ENCODE measurements at regions not wholly inside any gene's neighbourhood (a gene's known extent, or its start where the extent isn't known, plus 50 kb on each side); places are given as distances from the start of the nearest gene placed in this dataset.
"Not testable (repeated sequence)": the region's sequence is repeated elsewhere in the genome, so short reads cannot be mapped to it uniquely, and the experiment has no call there.

DNA sequence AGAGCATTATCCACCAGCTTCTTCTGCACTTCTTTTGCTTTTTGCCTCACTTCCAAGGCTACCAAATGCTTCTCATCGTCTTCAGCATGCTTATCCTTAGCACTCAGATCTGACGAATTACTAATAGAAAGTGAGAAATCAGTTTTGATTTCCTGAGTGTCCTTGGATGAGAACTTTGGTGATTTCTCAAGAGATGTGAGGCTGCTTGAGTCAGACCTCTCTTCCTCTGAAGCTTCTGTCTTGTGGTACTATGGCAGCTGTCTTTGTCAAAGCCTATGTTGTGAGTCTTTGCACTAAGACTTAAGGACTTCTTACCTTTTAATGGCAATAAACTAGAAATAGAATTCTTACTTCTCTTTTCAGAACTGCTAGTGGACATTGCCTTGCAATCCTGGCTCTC, 169.9 kb downstream of the CPE start:
- intact Hi-C loops (cut with DNase I), result no loop called here
- DNase-seq, result no peak

DNA sequence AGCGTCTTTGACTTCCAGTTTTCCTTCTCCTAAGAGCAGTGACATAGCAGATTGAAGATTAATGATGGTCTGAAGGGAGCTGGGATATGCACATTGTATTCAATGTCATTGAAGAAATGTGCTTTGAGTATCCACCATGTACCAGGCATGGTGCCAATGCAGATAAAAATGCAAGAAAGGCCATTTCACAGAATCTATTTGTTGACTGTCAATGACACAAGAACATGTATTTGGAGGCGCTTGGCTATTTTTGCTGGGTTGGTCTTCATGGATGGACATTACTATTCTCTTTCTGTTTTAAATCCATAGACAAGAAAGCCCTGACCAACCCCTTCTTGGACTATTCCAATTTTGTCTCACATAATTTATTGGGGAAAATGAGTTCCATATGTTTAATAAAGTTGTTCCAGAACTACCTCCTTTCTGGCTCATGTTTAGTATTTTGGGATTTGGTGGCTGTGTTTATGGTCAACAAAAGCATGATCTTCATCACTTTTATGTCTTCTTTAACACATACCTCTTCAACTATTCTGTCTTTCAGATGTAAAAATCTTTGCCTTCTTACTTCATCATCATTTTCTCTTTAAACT, 174.5 kb downstream of the CPE start:
- intact Hi-C loops (cut with DNase I), result no loop called here

DNA sequence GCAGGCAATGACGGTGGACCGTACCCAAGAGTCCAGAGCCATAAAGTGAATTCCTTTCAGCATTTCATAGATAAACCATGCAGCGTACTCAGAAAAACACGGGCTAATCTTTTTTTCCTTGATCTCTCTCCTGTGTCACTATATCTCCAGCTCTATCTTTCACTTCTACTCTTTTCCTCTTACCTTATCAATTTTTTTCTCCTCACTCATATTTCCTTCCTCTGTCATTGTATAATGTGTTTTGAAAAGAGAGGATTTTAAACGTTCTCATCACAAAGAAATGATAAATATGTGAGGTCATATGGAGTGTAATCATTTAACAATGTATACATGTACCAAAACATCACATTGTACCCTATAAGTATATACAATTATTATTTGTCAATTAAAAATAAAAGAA, 176.5 kb downstream of the CPE start:
- intact Hi-C loops (cut with DNase I), result no loop called here

More for the DNA sequence above, 174.5 kb downstream of the CPE start:
- DNase-seq, result no peak

GRCh38 chr4:165556383-165556782, 177.6 kb downstream of the CPE start:
- intact Hi-C loops (cut with DNase I), result no loop called here
- no peak for DNase-seq

More for the DNA sequence above, 176.5 kb downstream of the CPE start:
- no peak for DNase-seq

GRCh38 chr4:165560941-165561340, 182.1 kb downstream of the CPE start:
- intact Hi-C loops (cut with DNase I), result no loop called here
- no peak for DNase-seq

DNA sequence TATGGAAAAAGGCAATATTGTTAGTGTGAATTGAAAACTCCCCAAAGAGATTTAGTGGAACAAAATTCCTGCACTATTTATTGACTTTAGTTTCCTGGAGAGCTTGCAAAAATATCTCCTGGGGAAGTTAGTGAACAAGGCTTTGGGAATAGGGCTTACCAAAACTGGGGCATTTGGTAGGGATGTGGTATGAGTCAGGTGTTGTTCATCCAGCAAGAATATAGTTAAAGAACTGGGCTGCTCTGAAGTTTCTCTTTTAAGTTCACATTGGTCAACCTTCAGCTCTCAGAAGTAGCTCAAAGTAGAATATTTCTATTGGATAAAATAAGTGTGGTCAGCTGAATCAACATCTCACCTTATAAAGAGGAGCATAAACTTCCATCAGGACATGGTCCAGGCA, 185.0 kb downstream of the CPE start:
- DNase-seq, result no peak
- intact Hi-C loops (cut with DNase I), result no loop called here

DNA sequence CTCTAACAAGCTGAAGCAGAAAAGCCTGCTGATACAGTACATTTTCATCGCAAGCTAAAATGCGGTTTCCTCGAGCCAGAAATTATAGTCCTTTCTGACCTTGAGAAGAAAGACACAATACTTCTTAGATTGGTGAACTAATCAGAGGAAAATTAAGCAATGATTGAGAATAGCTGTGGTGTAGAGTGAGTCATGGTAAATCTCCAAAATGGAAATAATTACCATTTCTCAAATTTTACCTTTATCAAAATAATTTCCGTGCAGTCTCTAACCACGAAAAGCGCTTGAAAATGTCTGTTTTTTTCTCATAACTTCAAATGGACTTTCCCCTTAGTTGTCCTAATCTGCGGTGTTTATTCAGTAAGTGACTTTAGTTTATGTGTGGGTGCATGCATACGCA, 190.2 kb downstream of the CPE start:
- DNase-seq, result no peak
- intact Hi-C loops (cut with DNase I), result no loop called here

- DNase-seq; intact Hi-C loops (cut with DNase I): not testable (repeated sequence)
Observed at GRCh38 chr4:165571476-165571875, 192.7 kb downstream of the CPE start.

DNA sequence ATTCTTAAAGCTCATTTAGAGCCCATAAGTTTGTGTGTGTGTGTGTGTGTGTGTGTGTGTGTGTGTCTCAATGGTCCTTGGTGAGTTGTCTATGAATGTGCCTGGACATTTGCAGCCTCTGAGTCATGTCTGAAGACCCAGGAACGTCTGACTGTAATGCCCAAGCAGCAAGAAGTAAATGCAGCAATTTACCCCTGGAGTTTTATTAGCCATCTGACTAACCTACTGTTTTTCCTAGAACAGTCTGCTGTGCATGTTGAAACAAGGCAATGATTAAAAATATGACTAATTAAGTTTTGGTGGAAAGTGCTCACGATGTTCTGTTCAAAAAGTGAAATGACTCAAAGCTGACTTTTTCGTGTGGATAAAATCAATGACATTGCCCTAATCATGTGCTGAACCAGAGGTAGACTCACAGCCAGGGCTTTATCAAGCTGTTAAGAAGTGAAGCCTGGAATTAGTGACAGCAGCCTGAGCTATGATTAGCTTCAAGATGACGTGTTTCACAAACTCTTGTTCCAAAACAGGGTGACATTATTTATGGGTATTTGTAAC, 201.6 kb downstream of the CPE start:
- intact Hi-C loops (cut with DNase I), result no loop called here
- DNase-seq, result peak in 7 of 42 donors; percentile 1 to 37 (median 10)

DNA sequence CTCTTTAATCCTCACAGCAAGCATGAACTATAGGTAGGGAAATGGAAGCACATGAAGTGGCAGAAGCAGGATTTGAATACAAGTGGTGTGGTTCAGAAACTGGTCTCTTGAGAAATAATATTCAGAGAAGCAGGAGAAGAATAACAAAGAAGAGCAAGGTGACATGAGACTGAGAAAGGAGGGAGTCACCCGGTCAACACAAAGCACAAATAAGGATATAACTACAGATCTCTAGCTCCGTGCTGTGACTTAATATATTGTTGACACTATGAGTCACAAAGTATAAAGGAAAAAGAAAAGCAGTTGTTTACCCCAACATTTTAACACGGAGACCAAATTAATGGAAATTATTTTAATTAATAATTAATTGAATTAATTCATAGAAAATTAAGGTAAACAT, 204.5 kb downstream of the CPE start:
- intact Hi-C loops (cut with DNase I), result no loop called here
- no peak for DNase-seq

DNA sequence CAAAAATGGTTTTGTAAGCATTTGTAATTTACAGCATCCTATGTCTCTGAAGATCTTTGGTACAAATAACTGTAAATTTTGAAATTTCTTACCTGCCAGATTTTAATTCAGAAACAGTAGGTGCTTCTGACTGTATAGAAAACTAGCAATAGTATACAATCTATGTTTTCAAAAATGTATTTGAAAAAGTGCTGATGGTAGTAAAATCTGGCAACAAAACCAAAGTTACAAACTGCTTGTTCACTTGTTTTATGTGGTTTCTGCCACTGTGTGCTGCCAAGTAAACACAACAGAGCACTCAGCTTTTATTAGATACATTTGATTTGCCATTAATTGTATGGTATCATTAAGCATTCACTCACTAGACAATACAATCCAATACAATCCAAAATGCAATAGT, 206.1 kb downstream of the CPE start:
- no peak for DNase-seq
- intact Hi-C loops (cut with DNase I), result no loop called here

- intact Hi-C loops (cut with DNase I), result no loop called here
- no peak for DNase-seq
Observed at GRCh38 chr4:165588534-165589315, 209.9 kb downstream of the CPE start.

DNA sequence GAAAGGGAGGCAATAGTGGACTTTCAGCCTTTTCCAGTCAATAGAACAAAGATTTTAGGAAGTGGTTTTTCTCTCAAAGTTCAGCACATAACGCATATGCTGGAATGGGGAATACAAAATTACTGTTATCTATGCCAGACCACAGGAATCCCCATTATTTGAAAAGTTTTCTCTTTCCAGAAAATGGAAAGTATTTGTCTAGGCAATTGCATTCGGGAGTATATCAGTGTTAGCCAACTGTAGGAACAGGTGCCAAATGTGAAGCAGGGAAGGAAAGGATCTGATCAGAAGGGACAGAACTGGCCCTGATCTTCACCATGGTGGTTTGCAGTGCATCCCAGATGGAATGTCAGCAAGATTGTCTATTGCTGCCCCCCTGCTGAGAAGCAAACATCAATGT, 213.6 kb downstream of the CPE start:
- no peak for DNase-seq
- intact Hi-C loops (cut with DNase I), result no loop called here

DNA sequence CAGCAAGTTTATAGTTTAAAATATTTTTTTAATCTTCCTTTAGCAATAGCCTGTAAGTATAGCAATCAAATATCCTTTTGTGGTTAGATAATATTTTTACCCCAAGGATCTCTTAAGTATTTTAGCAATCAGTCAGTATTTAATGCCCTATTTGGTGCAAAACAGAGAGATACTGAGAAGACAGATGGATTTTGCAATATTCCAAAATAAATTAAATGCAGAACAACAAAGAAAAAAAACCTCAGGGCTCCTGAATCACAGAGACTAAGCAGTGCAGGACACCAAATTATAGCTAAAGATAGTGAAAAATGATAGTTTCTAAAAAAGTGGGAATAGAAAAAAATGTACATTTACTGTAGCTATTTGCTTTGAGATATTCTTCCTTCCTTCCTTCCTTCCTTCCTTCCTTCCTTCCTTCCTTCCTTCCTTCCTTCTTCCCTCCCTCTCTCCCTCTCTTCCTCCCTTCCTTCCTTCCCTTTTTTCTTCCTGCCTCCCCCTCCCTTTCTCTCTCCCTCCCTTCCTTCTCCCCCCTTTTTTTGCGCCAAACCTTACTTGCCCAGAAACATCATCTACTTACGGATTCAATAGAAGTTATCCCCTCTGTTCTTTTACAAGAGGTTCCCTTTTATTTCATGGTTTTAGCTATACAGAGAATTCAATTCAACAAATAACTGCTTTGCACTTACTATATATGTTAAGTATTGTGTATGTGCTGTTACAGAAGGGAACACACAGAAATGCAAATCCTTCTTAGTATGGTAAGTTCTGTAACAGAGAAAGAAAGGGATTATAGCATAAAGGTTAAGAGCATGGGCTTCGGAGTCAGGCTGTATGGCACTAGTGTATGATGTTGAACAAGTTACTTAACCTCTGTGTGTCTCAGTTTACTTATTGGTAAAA, 219.0 kb downstream of the CPE start:
- no peak for DNase-seq
- intact Hi-C loops (cut with DNase I), result no loop called here

DNA sequence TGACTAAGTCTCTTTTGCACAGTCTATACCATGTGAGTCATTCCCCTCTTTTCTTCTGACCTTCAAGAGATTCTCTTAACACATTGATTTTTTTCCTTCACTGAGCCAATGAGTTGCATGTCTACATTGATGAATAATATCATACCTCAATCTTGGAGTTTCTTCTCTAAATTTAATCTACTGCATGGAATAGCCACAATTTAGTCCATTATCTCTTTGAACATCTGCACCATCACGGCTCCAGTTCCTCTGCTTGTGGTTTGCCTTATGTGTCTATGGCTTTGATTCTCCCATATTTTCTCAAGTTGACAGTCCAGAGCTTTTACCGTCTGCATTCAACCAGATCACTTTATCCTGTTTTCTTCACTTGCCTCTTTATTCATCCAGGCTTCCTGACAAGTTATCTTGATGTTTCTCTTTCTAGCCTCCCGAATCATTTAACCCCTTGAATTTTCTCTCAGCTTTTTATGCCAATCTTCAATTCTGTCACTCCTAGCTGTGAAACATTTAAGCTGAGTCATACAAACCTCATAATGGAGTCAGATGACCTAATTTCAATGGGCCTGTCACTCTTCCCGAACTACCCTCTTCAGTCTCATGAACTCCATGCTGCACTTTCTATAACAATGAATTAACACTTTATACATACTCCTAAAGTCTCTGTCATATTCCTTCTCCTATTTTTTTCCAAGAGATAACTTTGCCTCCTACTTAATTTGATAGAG, 222.3 kb downstream of the CPE start:
- DNase-seq, result no peak
- intact Hi-C loops (cut with DNase I), result no loop called here

DNA sequence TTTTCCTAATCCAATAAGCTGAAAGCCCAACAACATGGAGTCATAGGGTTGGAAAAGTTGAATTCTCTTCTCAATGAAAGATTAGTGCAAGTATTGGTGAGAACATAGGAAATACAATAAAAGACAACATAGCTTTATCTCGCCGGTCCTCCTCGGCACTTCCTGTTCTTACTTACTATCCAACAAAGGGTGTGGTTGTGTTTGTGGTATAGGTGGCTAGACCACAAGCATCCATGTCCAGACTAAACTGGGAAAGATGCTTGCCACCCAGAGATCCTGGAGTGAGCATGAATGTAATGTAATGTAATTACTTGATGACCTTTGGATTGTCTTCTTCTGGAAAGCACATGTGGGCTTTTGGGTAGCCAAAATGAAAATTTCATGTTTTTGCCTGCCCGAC, 223.8 kb downstream of the CPE start:
- DNase-seq, result no peak
- intact Hi-C loops (cut with DNase I), result no loop called here

DNA sequence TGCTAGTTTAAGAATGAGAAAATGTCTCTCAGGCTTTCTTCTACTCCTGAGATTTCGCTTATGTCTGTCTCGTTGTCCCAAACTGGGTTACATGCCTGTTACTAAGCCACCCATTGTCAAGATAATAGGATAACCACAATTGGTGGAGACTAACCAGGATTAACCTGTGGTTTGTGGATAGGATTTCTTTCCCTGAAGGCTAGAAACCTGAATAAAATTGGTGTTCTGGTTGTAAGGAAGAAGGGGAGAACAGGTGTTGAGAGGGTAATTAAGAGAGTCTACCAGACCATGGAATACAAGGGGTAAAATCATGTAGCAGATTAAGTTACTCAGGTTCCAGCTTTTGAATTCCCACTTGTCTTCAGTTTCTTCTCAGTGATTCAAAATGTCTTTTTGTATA, 225.4 kb downstream of the CPE start:
- no peak for DNase-seq
- intact Hi-C loops (cut with DNase I), result no loop called here

GRCh38 chr4:165605811-165606210, 227.0 kb downstream of the CPE start:
- intact Hi-C loops (cut with DNase I), result no loop called here
- DNase-seq, result no peak
